K562 (cell line): ENCODE measurements at regions not wholly inside any gene's neighbourhood (a gene's known extent, or its start where the extent isn't known, plus 50 kb on each side); places are given as distances from the start of the nearest gene placed in this dataset.

Experiments used
- ATAC-seq: fragments of 200-7000 bp; cut with Tn5 transposase; 3 replicates; pipeline ENCODE4 v1.9.1; 2020; ENCODE audit warnings: moderate library complexity
- BruUV-seq: library from RNA; stranded (reverse); fragments of 400-500 nt; replicated peaks from 2 replicates; lab custom pipeline; 2021; lab: Mats Ljungman, UMichigan
- CTCF ChIA-PET: fragments of 300-600 bp; formaldehyde crosslinking; extraction: SDS; loops from one replicate; lab custom pipeline; 2021; ENCODE audit warnings: low intra/inter-chr PET ratio; lab: Yijun Ruan, JAX
- POLR2A ChIA-PET: fragments of 300-600, 350-650 bp; sonication (Branson Sonifier 250); formaldehyde crosslinking; extraction: SDS; loops from one replicate; lab custom pipeline; 2021; ENCODE audit warnings: antibody characterized with exemption, inconsistent platforms; lab: Yijun Ruan, JAX
- DNase-seq, 4 experiments: peaks; one replicate each; pipeline versions ENCODE4 v3.0.0 to v3.0.0-alpha.2; 2011 to 2018; ENCODE audit warnings: low spot score in 3 of 4, mixed read lengths in 3 of 4; ENCODE audit errors: extremely low read depth in 1 of 4
- FAIRE-seq: peaks from 2 replicates; lab custom pipeline; 2011; peaks lifted over from hg19 to GRCh38; lab: Jason Lieb, UNC
- H2AFZ ChIP-seq: 2 replicates; pipeline ENCODE4 v1.6.0; 2011; ENCODE audit warnings: low read depth, low read length, control low read depth, inconsistent platforms
- H3K27ac ChIP-seq: fragments of 200-600 bp; 3 replicates; pipeline ENCODE4 v1.8.0; 2011; ENCODE audit warnings: low read depth, mild to moderate bottlenecking, control low read depth, inconsistent platforms, low read length, moderate library complexity, mixed read lengths; ENCODE audit errors: extremely low read depth
- H3K27me3 ChIP-seq, 2 experiments: fragments of 300-600 bp in 1 of 2; 2 replicates in 1 of 2; 3 replicates in 1 of 2; pipeline versions ENCODE4 v1.6.0 to v1.8.0; 2011; ENCODE audit warnings: inconsistent platforms in 2 of 2, low read length in 2 of 2, mild to moderate bottlenecking in 1 of 2, mixed read lengths in 1 of 2, moderate library complexity in 1 of 2; ENCODE audit not compliant: control insufficient read depth in 2 of 2, insufficient read depth in 2 of 2
- H3K36me3 ChIP-seq: fragments of 300-600 bp; 3 replicates; pipeline ENCODE4 v1.8.0; 2011; ENCODE audit warnings: mild to moderate bottlenecking, low read length, inconsistent platforms; ENCODE audit not compliant: control insufficient read depth, insufficient read depth
- H3K4me1 ChIP-seq, 2 experiments: fragments of 200-600 bp in 1 of 2; replicated peaks in 1 of 2; 2 replicates in 1 of 2; 3 replicates in 1 of 2; pipeline versions ENCODE4 v1.5.1 to v1.8.0; 2011; ENCODE audit warnings: inconsistent platforms in 2 of 2, low read length in 2 of 2, mild to moderate bottlenecking in 1 of 2, mixed read lengths in 1 of 2, moderate library complexity in 1 of 2; ENCODE audit not compliant: control insufficient read depth in 2 of 2, insufficient read depth in 2 of 2
- H3K4me2 ChIP-seq: 2 replicates; pipeline ENCODE4 v1.6.1; 2011; ENCODE audit warnings: low read length, control low read depth, inconsistent platforms, mixed read lengths; ENCODE audit not compliant: insufficient read depth
- H3K4me3 ChIP-seq: fragments of 200-600 bp; sonication (generic), shearing (Covaris generic); 2 replicates; pipeline ENCODE4 v1.5.1; 2016; ENCODE audit warnings: control low read depth, inconsistent platforms
- H3K79me2 ChIP-seq: fragments of 200-600 bp; 3 replicates; pipeline ENCODE4 v1.8.0; 2011; ENCODE audit warnings: low read length, inconsistent platforms; ENCODE audit not compliant: control insufficient read depth, insufficient read depth
- H3K9ac ChIP-seq, 2 experiments: 2 replicates each; pipeline versions ENCODE4 v1.6.0 to v1.6.1; 2011; ENCODE audit warnings: low read depth in 2 of 2, low read length in 2 of 2, control low read depth in 1 of 2, inconsistent platforms in 1 of 2, mild to moderate bottlenecking in 1 of 2, mixed read lengths in 1 of 2; ENCODE audit not compliant: insufficient read depth in 1 of 2
- H3K9me1 ChIP-seq: one replicate; pipeline ENCODE4 v1.6.0; 2011; ENCODE audit warnings: inconsistent platforms, mild to moderate bottlenecking, low read length, moderate library complexity; ENCODE audit not compliant: control insufficient read depth, insufficient read depth
- H3K9me3 ChIP-seq: replicated peaks from 2 replicates; pipeline ENCODE4 v1.5.1; 2011; ENCODE audit warnings: low read depth, low read length, inconsistent platforms; ENCODE audit not compliant: control insufficient read depth, insufficient read depth
- H4K20me1 ChIP-seq: replicated peaks from 2 replicates; pipeline ENCODE4 v1.6.1; 2011; ENCODE audit warnings: low read length, inconsistent platforms, mixed read lengths; ENCODE audit not compliant: control insufficient read depth, insufficient read depth
- CBFA2T2 ChIP-seq: fragments of 450-650 bp; conservative IDR thresholded peaks from 2 replicates; pipeline ENCODE4 v1.6.1; 2017; ENCODE audit warnings: mild to moderate bottlenecking
- CREB3L1 ChIP-seq: fragments of 450-650 bp; IDR thresholded peaks from 2 replicates; pipeline ENCODE4 v1.6.1; 2014; ENCODE audit warnings: low read depth, mild to moderate bottlenecking, moderate library complexity, borderline replicate concordance
- CTCF ChIP-seq, 3 experiments: IDR thresholded peaks in 2 of 3; conservative IDR thresholded peaks in 1 of 3; 2 replicates each; pipeline ENCODE4 v1.5.1; 2011 to 2012; ENCODE audit warnings: low read length in 3 of 3, mild to moderate bottlenecking in 3 of 3, control low read depth in 2 of 3, improper control_type of control experiment in 1 of 3, inconsistent platforms in 1 of 3, low read depth in 1 of 3, mixed read lengths in 1 of 3, moderate library complexity in 1 of 3; ENCODE audit not compliant: insufficient read depth in 2 of 3
- NR2C2 ChIP-seq, 2 experiments: fragments of 200-800 bp in 1 of 2; sonication (Bioruptor generic) in 1 of 2; sonication (generic) in 1 of 2; formaldehyde crosslinking in 1 of 2; IDR thresholded peaks; 2 replicates each; pipeline versions ENCODE4 v1.6.1 to v1.8.0; 2016 to 2022; ENCODE audit warnings: mild to moderate bottlenecking in 1 of 2, missing compliant biosample characterization in 1 of 2, missing genetic modification characterization in 1 of 2, missing genetic modification reagents in 1 of 2
- PHB ChIP-seq: fragments of 250-450 bp; sonication (Bioruptor Pico); IDR thresholded peaks from 2 replicates; pipeline ENCODE4 v1.5.0; 2021
- STAT5B ChIP-seq: fragments of 250-450 bp; sonication (Bioruptor Pico); IDR thresholded peaks from 2 replicates; pipeline ENCODE4 v1.8.0; 2021; ENCODE audit warnings: mild to moderate bottlenecking, inconsistent platforms
- ZFP36 ChIP-seq: fragments of 150-350 bp; IDR thresholded peaks from 2 replicates; pipeline ENCODE4 v1.6.1; 2018; ENCODE audit warnings: low read length, low read depth; ENCODE audit not compliant: partially characterized antibody
- ZNF165 ChIP-seq: fragments of 250-450 bp; sonication (Bioruptor Pico); IDR thresholded peaks from 2 replicates; pipeline ENCODE4 v1.4.0; 2020; ENCODE audit warnings: borderline replicate concordance
- WGBS: fragments of 100-300 bp; shearing (Covaris generic); methylation state at CpG from one replicate; pipeline ENCODE4 v1.1.6; 2016; ENCODE audit warnings: low coverage, mixed read lengths; ENCODE audit not compliant: insufficient coverage; ENCODE audit errors: missing lambda C conversion rate; 5-methylcytosine and 5-hydroxymethylcytosine counted together
- in situ Hi-C: fragments of 300-500 bp; cut with MboI; formaldehyde crosslinking; loops from 4 replicates; pipeline ENCODE4 v1.15.0; 2018; ENCODE audit warnings: inconsistent platforms, mixed read lengths
- intact Hi-C: fragments of 100-400 bp; cut with micrococcal nuclease; formaldehyde crosslinking; loops from 2 replicates; pipeline ENCODE4 v1.14.2; 2022

- Histone ChIP-seq H4K20me1 (no peaks in the 10 kb centered on the region), H3K27ac (no peak overlapping the region), H3K79me2 (no peaks in the 10 kb centered on the region)
- no peak for DNase-seq
- POLR2A ChIA-PET: no interaction called here
- WGBS: 0% methylated on average over 2 of the region's 2 CpGs
- no peak for TF ChIP-seq PHB (CRISPR knock-in tag)
- TF ChIP-seq, all 486 proteins: peak for 0
- intact Hi-C loops: no loop called here
- in situ Hi-C loops: no loop called here
- CTCF ChIA-PET: no interaction called here
- H3K4me2 ChIP-seq: no peak overlapping the region
- no peak overlapping the region for H2AFZ ChIP-seq
- ATAC-seq: no peak
- no peaks in the 10 kb centered on the region; a peak in 1 of 5 replicates for H3K27me3 ChIP-seq
- no peak overlapping the region for H3K9ac ChIP-seq
- no peaks in the 10 kb centered on the region for H3K9me3 ChIP-seq
- no peaks in the 10 kb centered on the region for H3K4me1 ChIP-seq
- H3K4me3 ChIP-seq: no peak overlapping the region
- no peak for FAIRE-seq
- H3K36me3 ChIP-seq: no peaks in the 10 kb centered on the region
- no TSS peak for BruUV-seq
- no peaks in the 10 kb centered on the region for H3K9me1 ChIP-seq
These were observed 170.3 kb downstream of the CD47 start for GRCh38 chr3:107920538-107920937.

GRCh38 chr3:107919239-107919638, 171.6 kb downstream of the CD47 start:
- in situ Hi-C loops (no loop called here), intact Hi-C loops (no loop called here)
- H3K4me2 ChIP-seq: no peak overlapping the region
- no peaks in the 10 kb centered on the region for H3K79me2 ChIP-seq
- H3K4me1 ChIP-seq: no peaks in the 10 kb centered on the region
- POLR2A ChIA-PET: interaction anchor here (0.6 kb wide), 1 partner anchor 243 kb away, joined by 5 read pairs; no protein-coding TSS in a partner anchor
- no peaks in the 10 kb centered on the region for H3K9me1 ChIP-seq
- BruUV-seq: no TSS peak
- CTCF ChIA-PET: no interaction called here
- ATAC-seq: no peak
- H2AFZ ChIP-seq: no peak overlapping the region
- no peak for DNase-seq
- H3K36me3 ChIP-seq: no peaks in the 10 kb centered on the region
- no peaks in the 10 kb centered on the region; a peak in 1 of 5 replicates for H3K27me3 ChIP-seq
- H3K9ac ChIP-seq: no peak overlapping the region
- H3K4me3 ChIP-seq: no peak overlapping the region
- H3K27ac ChIP-seq: no peak overlapping the region
- no peak for FAIRE-seq
- H4K20me1 ChIP-seq: no peaks in the 10 kb centered on the region
- no peak for TF ChIP-seq CBFA2T2
- TF ChIP-seq CTCF (IDR thresholded peaks at IDR 0.05 in 2 of 3, conservative IDR thresholded peaks at IDR 0.05 in 1 of 3; ENCODE audit: insufficient read depth in 2 of 3, low read depth in 1 of 3, low read length in 3 of 3): no peak
- TF ChIP-seq CREB3L1: no peak
- no peak for TF ChIP-seq ZFP36
- TF ChIP-seq NR2C2 (CRISPR knock-in tag; IDR thresholded peaks at IDR 0.05): no peak
- TF ChIP-seq NR2C2 (tag; IDR thresholded peaks at IDR 0.05): no peak
- TF ChIP-seq ZNF165 (CRISPR knock-in tag): no peak
- TF ChIP-seq STAT5B (CRISPR knock-in tag): no peak
- WGBS: 0% methylated on average over 3 of the region's 3 CpGs
- no peaks in the 10 kb centered on the region for H3K9me3 ChIP-seq
